Endothelial cell of umbilical vein (primary cell): ENCODE measurements at regions not wholly inside any gene's neighbourhood (a gene's known extent, or its start where the extent isn't known, plus 50 kb on each side); places are given as distances from the start of the nearest gene placed in this dataset.

Experiments used
- BruUV-seq: library from RNA; stranded (reverse); fragments of 400-500 nt; replicated peaks from 2 replicates; lab custom pipeline; 2021; lab: Mats Ljungman, UMichigan
- CTCF ChIA-PET: fragments of 300-600, 350-600 bp; sonication (Branson Sonifier 250); formaldehyde crosslinking; loops from one replicate; lab custom pipeline; 2021; ENCODE audit warnings: antibody characterized with exemption, inconsistent platforms; lab: Charles Lee
- POLR2A ChIA-PET: fragments of 300-600, 350-600 bp; sonication (Branson Sonifier 250); formaldehyde crosslinking; loops from one replicate; lab custom pipeline; 2021; ENCODE audit warnings: antibody characterized with exemption, inconsistent platforms; lab: Charles Lee
- DNase-seq: peaks from one replicate; pipeline ENCODE4 v3.0.0-alpha.2; 2011; ENCODE audit warnings: low read depth, low spot score
- FAIRE-seq: peaks from 2 replicates; lab custom pipeline; 2011; peaks lifted over from hg19 to GRCh38; lab: Jason Lieb, UNC
- H2AFZ ChIP-seq: 2 replicates; pipeline ENCODE4 v1.6.0; 2012; ENCODE audit warnings: low read depth, low read length, control low read depth, inconsistent platforms
- H3K27ac ChIP-seq: 2 replicates; pipeline ENCODE4 v1.5.1; 2011; ENCODE audit warnings: low read depth, mild to moderate bottlenecking, control low read depth, low read length, moderate library complexity; ENCODE audit not compliant: insufficient read depth
- H3K27me3 ChIP-seq, 2 experiments: 2 replicates each; pipeline versions ENCODE4 v1.6.0 to v1.6.1; 2011; ENCODE audit warnings: low read length in 2 of 2, mixed read lengths in 1 of 2; ENCODE audit not compliant: control insufficient read depth in 2 of 2, insufficient read depth in 2 of 2
- H3K36me3 ChIP-seq, 2 experiments: 2 replicates in 1 of 2; 3 replicates in 1 of 2; pipeline ENCODE4 v1.5.1; 2011; ENCODE audit warnings: low read length in 2 of 2, mild to moderate bottlenecking in 1 of 2, moderate library complexity in 1 of 2; ENCODE audit not compliant: control insufficient read depth in 2 of 2, insufficient read depth in 2 of 2; ENCODE audit errors: extremely low read depth in 1 of 2
- H3K4me1 ChIP-seq: 3 replicates; pipeline ENCODE4 v1.5.1; 2011; ENCODE audit warnings: mild to moderate bottlenecking, low read length; ENCODE audit not compliant: control insufficient read depth, insufficient read depth; ENCODE audit errors: extremely low read depth
- H3K4me2 ChIP-seq: 2 replicates; pipeline ENCODE4 v1.6.1; 2011; ENCODE audit warnings: low read length, control low read depth, mixed read lengths; ENCODE audit not compliant: insufficient read depth
- H3K4me3 ChIP-seq, 3 experiments: fragments of 200-600 bp in 1 of 3; sonication (generic), shearing (Covaris generic) in 1 of 3; replicated peaks in 1 of 3; 2 replicates each; pipeline ENCODE4 v1.5.1; 2011 to 2016; ENCODE audit warnings: control low read depth in 3 of 3, low read length in 3 of 3, mild to moderate bottlenecking in 2 of 3, inconsistent platforms in 1 of 3, low read depth in 1 of 3, moderate library complexity in 1 of 3; ENCODE audit not compliant: insufficient read depth in 1 of 3
- H3K79me2 ChIP-seq: 2 replicates; pipeline ENCODE4 v1.6.0; 2012; ENCODE audit warnings: low read length, inconsistent platforms; ENCODE audit not compliant: control insufficient read depth, insufficient read depth
- H3K9ac ChIP-seq: replicated peaks from 2 replicates; pipeline ENCODE3; 2011; ENCODE audit warnings: low read length, control low read depth; ENCODE audit not compliant: insufficient read depth; ENCODE audit errors: extremely low read depth
- H3K9me1 ChIP-seq: replicated peaks from 3 replicates; pipeline ENCODE4 v1.6.0; 2011; ENCODE audit warnings: mild to moderate bottlenecking, low read length; ENCODE audit not compliant: control insufficient read depth, insufficient read depth; ENCODE audit errors: extremely low read depth
- H3K9me3 ChIP-seq: replicated peaks from 2 replicates; pipeline ENCODE4 v1.5.1; 2012; ENCODE audit warnings: low read length, inconsistent platforms; ENCODE audit not compliant: control insufficient read depth, insufficient read depth
- H4K20me1 ChIP-seq: replicated peaks from 2 replicates; pipeline ENCODE3; 2011; ENCODE audit warnings: mild to moderate bottlenecking, low read length; ENCODE audit not compliant: control insufficient read depth, insufficient read depth; ENCODE audit errors: extremely low read depth
- CTCF ChIP-seq, 2 donors: IDR thresholded peaks; 1 replicate in 1 of 2; 2 replicates in 1 of 2; pipeline ENCODE4 v1.5.1; 2011; ENCODE audit warnings: low read length in 2 of 2, mild to moderate bottlenecking in 2 of 2, moderate library complexity in 2 of 2, control low read depth in 1 of 2, inconsistent platforms in 1 of 2, low read depth in 1 of 2; ENCODE audit not compliant: insufficient read depth in 1 of 2; ENCODE audit errors: extremely low read depth in 1 of 2
- EZH2 ChIP-seq: IDR thresholded peaks from 2 replicates; pipeline ENCODE4 v1.6.1; 2012; ENCODE audit warnings: borderline replicate concordance, low read depth, mild to moderate bottlenecking, moderate library complexity, low read length, inconsistent platforms; ENCODE audit not compliant: severe bottlenecking
- FOS ChIP-seq: IDR thresholded peaks from 2 replicates; pipeline ENCODE4 v1.6.1; 2011; ENCODE audit warnings: mild to moderate bottlenecking, low read length, moderate library complexity, borderline replicate concordance; ENCODE audit not compliant: insufficient read depth
- GATA2 ChIP-seq: IDR thresholded peaks from 2 replicates; pipeline ENCODE4 v1.7.0; 2011; ENCODE audit warnings: low read depth, mild to moderate bottlenecking, moderate library complexity, mixed read lengths, low read length; ENCODE audit not compliant: insufficient read length, insufficient read depth
- JUN ChIP-seq: IDR thresholded peaks from 2 replicates; pipeline ENCODE4 v1.6.1; 2011; ENCODE audit warnings: borderline replicate concordance, low read depth; ENCODE audit not compliant: insufficient read length, insufficient read depth
- MAX ChIP-seq: IDR thresholded peaks from 2 replicates; pipeline ENCODE4 v1.6.1; 2011; ENCODE audit not compliant: insufficient read depth, insufficient read length
- MYC ChIP-seq: IDR thresholded peaks from one replicate; pipeline ENCODE4 v1.6.1; 2011; ENCODE audit warnings: mild to moderate bottlenecking, low read depth, low read length
- POLR2A ChIP-seq: IDR thresholded peaks from 2 replicates; pipeline ENCODE4 v1.6.1; 2012; ENCODE audit warnings: low read depth, mild to moderate bottlenecking, control low read depth, low read length
- POLR2AphosphoS5 ChIP-seq: IDR thresholded peaks from 2 replicates; pipeline ENCODE4 v1.6.1; 2012; ENCODE audit warnings: low read depth, mild to moderate bottlenecking, control low read depth, low read length, moderate library complexity; ENCODE audit not compliant: insufficient read depth
- dilution Hi-C: fragments of 300-500 bp; cut with MboI; formaldehyde crosslinking; loops from one replicate; pipeline ENCODE4 v1.15.0; 2019; ENCODE audit warnings: low sequenced_read_pairs; ENCODE audit not compliant: extremely low pct_ligation_motif_present
- intact Hi-C: fragments of 100-400 bp; cut with micrococcal nuclease; formaldehyde crosslinking; loops from one replicate; pipeline ENCODE4 v1.10.0; 2022

GRCh38 chr9:86410281-86410680 is 56.1 kb upstream of the TUT7 start:
- no peaks in the 10 kb centered on the region for H3K36me3 ChIP-seq
- H3K4me2 ChIP-seq: no peak overlapping the region
- H3K4me1 ChIP-seq: no peaks in the 10 kb centered on the region
- POLR2A ChIA-PET: no interaction called here
- intact Hi-C loops (loop anchor here (5.0 kb wide), 1 partner anchor 53 kb away; no protein-coding TSS in a partner anchor), dilution Hi-C loops (no loop called here)
- no peak overlapping the region for H2AFZ ChIP-seq
- TF ChIP-seq MAX: no peak
- no peak for TF ChIP-seq POLR2AphosphoS5
- no peak for TF ChIP-seq POLR2A
- no peak for TF ChIP-seq FOS
- no peak for TF ChIP-seq CTCF (IDR thresholded peaks at IDR 0.05; ENCODE audit: extremely low read depth in 1 of 2, insufficient read depth in 1 of 2, low read depth in 1 of 2, low read length in 2 of 2)
- TF ChIP-seq MYC: no peak
- no peak for TF ChIP-seq JUN
- no peak for TF ChIP-seq EZH2
- TF ChIP-seq GATA2: no peak
- H3K9ac ChIP-seq: no peak overlapping the region
- H3K9me1 ChIP-seq: no peaks in the 10 kb centered on the region
- H3K27me3 ChIP-seq: peaks cover 0 to 6% of the 10 kb centered on the region in 2 experiments
- BruUV-seq: no TSS peak
- CTCF ChIA-PET: no interaction called here
- H3K9me3 ChIP-seq: no peaks in the 10 kb centered on the region
- H4K20me1 ChIP-seq: no peaks in the 10 kb centered on the region
- FAIRE-seq (no peak), DNase-seq (no peak)
- H3K27ac ChIP-seq: no peak overlapping the region
- no peak overlapping the region for H3K4me3 ChIP-seq
- H3K79me2 ChIP-seq: no peaks in the 10 kb centered on the region
